AG08395 (cell line): ENCODE measurements at regions not wholly inside any gene's neighbourhood (a gene's known extent, or its start where the extent isn't known, plus 50 kb on each side); places are given as distances from the start of the nearest gene placed in this dataset.

Experiments used
- DNase-seq: peaks from one replicate; pipeline ENCODE4 v3.0.0; 2012; ENCODE audit warnings: mixed read lengths, low spot score

- DNase-seq: no peak
These were observed 1740.9 kb upstream of the CDH9 start for GRCh38 chr5:28779161-28779754.

GRCh38 chr5:28770307-28770706 is 1731.9 kb upstream of the CDH9 start:
- no peak for DNase-seq

DNA sequence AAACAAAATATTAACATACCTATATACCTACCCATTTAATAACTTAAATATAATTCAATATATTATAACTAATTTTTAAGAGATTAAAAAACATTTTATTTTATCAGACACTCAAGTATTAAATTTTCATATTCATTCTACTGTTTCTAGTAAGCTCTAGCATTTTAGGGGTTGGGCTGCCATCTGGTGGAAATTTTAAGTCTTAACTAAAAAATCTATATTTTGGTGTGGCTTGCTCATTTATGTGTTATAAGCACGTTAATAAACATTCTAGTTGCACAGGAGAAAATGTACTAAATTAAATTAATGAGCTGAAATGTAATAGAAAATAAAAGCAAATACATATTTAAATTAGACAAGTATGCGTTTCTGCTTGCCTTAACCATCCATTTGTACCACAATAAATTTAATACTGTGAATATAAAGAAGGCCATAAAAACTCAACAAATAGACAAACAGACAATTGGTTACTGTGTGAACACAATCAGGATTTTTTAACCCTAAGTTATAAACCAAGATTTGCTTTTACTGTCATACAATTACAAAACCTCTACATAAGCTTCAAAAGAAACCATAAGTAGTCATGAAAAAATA is 1728.3 kb upstream of the CDH9 start:
- no peak for DNase-seq

GRCh38 chr5:28751396-28751795 is 1713.0 kb upstream of the CDH9 start:
- DNase-seq: no peak

DNA sequence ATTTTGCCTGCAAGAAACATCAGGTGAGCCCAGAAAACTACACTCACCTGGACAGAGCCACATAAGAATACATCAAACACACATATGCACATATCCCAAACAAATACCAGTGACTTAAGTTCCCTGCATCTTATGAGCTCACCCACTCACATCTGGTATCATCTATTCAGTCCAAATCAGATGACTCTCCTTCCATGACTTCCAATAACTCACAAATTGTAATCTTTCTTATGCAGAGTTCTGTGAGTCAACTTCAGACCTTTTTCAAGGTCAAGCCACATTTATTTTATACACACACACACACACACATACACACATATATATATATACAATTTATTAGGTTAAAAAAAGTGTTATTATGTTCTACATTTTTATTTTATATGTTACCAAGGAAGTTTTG is 1711.9 kb upstream of the CDH9 start:
- DNase-seq: no peak

DNA sequence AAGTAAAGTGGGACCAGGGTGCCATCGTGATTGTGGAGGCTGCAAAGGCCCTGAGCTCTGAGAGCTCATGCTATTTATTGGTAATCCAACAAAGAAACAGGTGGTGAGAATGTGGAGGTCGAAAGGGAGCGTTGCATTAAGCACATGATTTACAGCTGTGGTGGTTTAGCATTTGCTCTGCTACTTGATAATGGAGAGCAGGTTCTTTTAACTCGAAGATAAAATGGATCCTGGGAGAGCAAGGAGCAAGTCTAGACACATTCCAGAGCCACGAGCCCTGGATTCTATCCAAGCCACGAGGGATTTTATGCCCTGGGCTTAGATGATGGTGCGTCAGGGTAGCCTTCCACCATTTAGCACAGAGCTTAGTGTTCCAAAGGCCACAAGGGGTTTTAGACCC is 1710.1 kb upstream of the CDH9 start:
- DNase-seq: no peak

GRCh38 chr5:28743716-28744110 is 1705.3 kb upstream of the CDH9 start:
- no peak for DNase-seq

DNA sequence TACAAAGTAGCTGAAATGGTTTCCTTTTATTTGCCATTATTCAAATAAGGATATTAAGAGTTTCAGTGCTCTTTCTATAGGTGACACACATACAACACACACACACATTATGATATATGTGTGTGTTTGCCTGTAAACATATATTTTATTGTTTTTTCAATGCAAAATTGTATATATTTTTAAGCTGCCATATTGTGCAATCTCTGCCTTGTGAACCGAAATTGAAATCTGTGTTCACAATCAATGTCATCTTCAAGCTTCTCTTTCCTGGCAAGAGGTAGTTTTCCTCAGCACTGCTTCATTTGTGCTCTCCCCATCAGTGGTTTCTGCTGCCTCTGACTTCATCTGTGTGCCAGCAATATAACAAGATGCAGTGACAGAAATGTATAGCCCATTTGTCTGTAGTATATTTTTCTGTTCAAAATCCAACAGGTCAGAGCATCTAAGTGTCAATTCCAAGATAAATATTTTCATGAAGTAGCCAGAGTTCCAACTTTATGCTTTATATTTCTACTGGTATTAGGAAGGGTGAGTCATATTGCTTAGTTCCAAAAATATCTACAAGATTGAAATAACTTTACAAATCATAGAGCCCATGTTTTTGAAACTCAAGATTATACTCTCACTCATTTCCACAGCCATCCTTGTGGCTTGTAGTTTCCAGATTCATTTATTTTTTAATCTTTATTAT is 1704.8 kb upstream of the CDH9 start:
- DNase-seq: no peak

DNA sequence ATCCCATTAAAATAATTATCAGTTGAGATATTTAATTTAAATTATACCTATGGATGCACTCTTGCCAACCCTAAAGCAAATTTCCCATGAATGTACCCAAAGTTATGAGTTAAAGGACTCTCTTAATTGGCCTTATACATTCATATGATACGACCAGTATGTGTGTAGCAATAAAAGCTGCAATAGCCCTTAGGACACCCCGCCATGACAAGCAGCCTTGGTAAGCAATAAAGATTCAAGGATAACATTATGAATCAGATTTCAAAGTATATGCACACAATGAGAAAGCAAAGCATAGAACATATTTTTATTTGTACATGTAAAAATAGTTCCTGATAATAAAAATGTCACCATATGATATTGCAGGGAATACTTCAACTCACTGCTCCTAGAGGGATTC is 1699.3 kb upstream of the CDH9 start:
- no peak for DNase-seq

DNA sequence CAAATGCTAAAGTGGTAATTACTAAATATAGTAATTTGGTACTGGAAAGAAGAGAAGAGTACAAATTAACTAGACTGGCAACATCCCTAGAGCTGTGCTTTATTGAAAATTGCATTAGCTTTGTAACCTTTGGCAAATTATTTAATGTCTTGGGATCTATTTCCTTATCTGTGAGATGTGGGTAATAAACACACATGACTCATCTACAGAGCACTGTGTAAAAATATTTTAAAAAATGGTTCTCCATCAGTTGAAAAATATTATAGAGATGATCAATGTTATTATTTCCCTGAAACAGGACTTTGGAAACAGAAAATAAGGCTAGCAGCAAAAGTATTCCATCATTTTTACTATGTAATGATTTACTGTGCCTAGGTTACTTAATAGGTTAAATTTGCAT is 1698.8 kb upstream of the CDH9 start:
- DNase-seq: no peak

- DNase-seq: no peak
These were observed 1696.0 kb upstream of the CDH9 start for GRCh38 chr5:28734396-28734795.

- no peak for DNase-seq
These were observed 1690.7 kb upstream of the CDH9 start for GRCh38 chr5:28729067-28729466.

- no peak for DNase-seq
These were observed 1688.4 kb upstream of the CDH9 start for GRCh38 chr5:28726815-28727214.

DNA sequence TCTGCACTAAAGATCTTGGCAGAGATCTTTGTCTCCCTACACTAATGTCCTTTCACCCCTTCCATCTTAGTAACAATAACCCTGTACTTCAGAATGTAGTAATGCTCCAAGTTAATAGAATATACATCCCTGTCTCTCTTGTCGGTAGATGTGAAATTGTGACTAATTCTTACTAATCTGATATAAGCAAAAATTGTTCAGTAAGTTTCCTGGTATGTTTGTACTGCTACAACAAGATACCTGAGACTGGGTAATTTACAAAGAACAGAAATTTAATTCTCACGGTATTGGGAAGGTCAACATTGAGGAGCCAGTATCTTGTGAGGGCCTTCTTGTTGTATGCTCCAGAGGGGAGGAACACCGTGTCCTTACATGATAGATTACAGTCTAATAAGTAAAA is 1686.6 kb upstream of the CDH9 start:
- no peak for DNase-seq

- DNase-seq: no peak
These were observed 1676.7 kb upstream of the CDH9 start for GRCh38 chr5:28714907-28715698.

GRCh38 chr5:28710360-28710759 is 1672.0 kb upstream of the CDH9 start:
- DNase-seq: no peak

GRCh38 chr5:28708472-28708871 is 1670.1 kb upstream of the CDH9 start:
- DNase-seq: no peak

DNA sequence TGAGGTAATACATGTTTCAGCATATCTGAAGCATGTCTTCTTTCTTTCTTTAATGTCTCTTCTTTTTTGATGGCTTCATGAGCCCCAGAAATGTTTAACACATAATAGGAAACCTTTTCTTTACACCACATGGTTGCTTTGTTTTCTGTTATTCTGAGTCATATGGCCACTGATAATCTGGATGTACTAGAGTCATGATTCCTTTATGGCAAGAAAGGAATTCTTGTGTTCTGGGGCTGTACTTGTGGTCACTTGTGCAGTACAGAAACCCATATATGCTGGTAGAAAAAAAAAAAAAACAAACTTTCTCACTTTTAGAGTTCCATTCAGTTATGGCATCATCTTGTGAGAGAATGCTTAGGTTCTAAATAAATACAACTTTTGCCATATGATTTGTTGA is 1669.3 kb upstream of the CDH9 start:
- no peak for DNase-seq

DNA sequence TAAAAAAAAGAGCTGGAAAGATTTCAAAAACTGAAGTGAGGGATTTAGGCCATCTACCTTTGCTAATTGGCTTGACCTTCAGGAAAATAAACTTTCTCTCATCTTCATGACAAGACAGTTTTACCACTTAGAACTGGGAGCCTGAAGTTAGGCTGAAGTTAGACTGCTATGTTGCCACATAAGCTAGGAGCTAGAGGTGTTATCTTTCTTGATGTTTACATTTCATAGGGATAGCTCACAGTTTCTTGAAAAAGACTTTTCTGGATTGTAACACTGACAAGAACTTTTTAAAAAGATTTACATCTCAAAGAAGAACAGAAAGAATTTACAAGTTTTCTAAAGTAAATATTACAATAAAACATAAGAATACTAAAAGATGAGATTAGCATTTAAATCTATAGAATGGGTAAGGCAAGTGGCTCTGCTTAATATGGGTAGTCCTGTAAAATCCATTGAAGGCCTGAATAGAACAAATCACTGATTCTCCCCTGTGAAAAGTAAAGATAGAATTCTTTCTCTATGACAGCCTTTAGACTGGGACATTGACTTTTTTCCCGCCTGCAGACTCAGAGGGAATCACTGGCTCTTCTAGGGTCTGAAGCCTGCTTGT is 1665.4 kb upstream of the CDH9 start:
- DNase-seq: no peak

DNA sequence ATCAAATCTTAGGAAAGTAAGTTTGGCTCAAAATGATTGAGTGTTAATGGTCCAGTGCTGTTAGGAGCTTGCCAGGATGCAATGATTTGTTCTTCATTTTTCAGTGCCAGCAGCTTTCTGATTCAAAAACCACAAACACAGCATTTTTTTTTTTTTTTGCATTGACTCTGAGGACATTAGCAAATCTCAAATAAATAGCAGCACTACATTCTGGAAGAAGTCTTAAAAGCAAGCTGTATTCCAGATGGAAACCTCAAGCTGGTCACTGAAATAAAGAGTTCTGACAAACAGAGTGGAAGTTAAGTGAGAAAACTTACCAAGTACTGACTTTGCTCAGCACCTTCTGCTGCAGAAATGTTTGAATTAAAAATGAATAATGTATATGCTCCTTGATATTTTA is 1653.1 kb upstream of the CDH9 start:
- no peak for DNase-seq

- no peak for DNase-seq
These were observed 1647.4 kb upstream of the CDH9 start for GRCh38 chr5:28685794-28686193.

DNA sequence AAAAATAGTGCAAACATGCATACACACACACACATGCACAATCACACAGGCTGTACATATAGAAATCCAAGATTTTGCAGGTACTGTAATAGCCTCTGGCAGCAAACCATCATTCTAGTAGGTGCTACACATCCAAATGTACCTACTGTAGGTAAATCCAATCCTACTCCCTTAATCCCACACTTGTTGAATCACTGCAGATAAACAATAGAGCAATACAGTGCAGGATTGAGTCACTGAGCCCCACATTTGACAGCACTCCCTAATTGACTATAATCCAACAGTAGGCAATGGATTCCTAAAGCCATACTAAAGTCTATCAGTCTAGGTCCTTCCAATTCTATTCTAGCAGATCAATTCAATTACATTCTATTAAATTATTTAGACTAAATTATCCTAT is 1640.5 kb upstream of the CDH9 start:
- DNase-seq: no peak

DNA sequence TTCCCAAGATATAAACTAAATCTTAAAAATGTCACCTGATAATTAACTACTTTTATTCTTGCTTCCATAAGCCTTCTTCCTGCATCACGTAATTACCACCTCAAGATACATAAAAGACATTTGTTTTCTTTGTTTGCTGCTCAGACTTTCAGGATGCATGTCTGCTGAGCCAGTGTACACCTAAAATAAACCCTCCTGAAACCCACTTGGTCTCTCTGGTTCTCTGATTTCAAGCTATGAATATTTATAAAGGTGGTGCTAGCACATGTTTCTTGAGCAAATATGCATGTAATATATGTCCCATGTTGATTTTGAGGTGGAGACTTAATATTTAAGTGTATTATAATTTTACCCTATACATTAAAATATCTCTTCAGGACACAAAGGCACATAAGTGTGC is 1627.7 kb upstream of the CDH9 start:
- no peak for DNase-seq
